HG02678 (cell line): ENCODE measurements at regions not wholly inside any gene's neighbourhood (a gene's known extent, or its start where the extent isn't known, plus 50 kb on each side); places are given as distances from the start of the nearest gene placed in this dataset.

ENCODE experiments used
- ATAC-seq: cut with Tn5 transposase; IDR thresholded peaks from one replicate; pipeline ENCODE4 v1.9.1; 2021; ENCODE audit warnings: mild to moderate bottlenecking, moderate library complexity; ENCODE audit not compliant: unreplicated experiment

DNA sequence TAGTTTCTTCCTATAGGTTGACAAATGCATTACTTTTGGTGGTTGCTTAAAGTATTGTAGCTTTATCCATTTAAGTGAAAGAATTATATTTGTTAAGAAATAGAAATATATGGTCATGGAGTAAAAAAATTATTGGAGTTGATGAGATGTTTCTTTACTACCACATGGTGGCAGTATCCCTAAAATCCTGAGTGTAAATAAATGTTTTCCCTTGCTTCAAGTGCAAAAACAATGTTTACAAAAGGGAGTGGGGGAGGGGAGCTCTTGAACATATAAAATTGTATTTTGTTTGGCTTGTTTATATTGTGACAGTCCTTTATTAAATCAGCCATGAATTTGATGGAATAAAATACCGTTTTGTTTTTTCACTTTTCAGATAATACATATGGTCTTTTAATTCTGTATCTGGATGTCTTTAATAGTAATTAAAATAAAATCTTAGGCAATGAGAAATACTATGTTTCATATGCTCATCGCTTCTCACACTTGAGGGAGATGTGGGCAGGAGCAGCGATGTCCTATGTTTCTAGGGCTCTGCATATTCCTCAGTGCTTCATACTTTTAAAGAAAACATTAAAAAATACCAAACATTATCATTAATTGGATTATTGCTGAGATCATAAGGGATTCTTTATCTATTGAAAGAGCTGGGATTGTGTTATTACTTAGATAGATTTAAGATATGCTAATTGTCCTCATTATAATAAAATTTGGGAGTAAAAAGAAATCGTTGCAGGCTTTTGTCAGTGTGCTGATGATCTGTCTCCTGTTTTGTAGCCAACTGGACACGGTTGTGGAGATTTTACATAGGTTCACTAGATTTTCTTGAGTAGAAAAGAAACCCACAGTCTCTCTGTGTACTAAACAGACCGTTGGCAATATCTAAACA, 349.7 kb downstream of the TUSC7 start:
- no peak for ATAC-seq

DNA sequence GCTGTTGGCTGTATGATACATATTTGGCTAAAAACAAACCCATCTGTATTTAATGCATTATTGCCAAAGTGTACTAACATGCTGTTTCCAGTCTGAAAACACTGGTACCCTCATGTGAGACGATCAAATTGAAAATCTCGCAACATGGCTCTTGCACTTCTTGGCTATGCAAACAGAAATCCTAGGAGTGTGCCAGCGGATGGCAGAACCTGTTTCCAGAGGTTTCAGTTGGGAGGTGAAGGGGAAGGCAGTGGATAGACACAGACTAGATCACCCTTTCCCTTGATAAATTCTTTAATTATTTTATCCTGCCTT, 350.3 kb downstream of the TUSC7 start:
- no peak for ATAC-seq

DNA sequence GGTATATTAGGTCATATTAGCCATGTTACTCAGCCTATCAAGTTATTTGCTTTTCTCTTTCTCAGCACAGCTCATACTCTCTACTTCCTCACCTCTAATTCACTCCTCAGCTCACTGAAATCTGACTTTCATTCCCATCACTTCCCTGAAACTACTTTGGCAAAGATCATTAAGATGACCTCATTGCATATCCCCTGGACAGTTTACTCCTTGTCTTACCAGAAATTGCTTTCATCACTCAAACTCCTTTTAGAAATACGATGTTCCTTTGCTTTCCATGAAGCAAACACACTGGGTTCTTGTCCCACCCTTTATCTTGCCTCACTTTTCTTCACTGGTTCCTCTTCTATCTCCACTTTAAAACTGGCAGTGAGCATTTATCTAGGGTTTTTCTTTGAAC, 354.4 kb downstream of the TUSC7 start:
- no peak for ATAC-seq

DNA sequence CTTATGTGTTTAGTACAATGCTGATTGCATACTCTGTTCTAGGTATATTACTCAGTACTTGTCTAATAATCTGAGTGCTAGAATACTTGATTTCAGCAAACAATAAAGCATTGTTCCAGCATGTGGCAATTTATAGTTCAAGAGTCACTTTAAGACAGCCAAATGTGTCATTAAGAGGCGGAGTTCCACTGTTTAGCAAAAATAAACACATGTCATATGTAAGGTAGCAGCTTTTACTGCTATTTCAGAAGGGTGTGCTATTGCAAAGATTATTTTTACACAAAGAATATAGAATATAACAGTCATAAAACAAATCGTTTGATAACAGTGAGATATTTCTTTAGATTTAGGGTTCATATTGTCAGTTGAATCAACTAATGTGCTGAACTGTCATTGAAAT, 358.7 kb downstream of the TUSC7 start:
- no peak for ATAC-seq

DNA sequence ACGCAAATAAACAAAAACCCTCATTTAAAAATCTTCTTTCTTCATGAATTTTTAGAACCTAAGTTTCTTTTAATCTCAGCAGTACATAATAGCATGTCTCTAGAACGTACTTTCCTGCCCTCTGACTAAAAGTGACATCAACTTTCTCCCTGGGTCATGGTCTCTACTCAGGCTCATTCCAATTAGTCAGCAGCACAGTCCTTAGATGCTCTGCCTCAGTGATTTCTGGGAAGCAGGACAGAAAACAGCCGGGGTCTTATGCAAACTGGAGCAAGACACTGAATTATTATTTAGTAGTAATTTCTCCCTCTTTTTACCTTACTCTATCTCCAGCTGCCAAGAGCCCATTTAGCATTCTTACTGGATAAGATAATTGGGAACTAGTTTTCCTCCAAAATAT, 365.2 kb downstream of the TUSC7 start:
- no peak for ATAC-seq

DNA sequence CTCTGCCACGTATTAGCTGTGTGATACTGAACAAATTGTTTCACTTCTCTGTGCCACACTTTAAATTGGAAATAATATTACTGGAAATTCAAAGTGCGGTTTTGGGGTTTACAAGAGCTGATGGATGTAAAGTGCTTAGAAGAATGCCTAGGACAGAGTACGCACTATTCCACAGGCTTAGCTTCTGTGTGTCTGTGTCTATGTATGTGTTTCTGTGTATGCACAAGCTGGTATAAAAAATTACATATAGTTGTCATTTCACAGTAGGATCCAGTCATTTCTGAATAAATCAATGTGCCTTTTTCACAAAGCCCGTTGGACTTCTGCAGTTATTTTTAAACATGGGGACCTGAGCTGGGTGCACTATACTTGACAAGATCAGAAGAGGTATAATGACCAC, 370.4 kb downstream of the TUSC7 start:
- ATAC-seq, result no peak

DNA sequence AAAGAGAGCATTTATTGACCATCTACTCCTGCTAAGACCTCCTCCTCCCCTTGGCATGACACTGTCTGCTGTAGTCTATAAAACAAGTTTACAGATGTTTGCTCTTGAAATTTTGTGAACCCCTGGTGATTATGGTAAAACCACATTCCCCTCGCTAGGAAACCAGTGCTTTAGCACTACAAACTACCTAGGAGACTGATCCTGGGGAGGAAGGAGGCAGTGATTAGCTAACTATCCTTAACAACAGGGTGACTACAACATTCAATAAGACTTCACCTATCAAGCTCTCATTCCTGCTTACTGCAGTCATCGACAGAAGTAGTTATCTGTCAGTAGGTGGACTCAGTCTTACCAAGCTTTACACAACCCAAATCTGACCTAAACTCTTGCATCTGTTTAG, 371.3 kb downstream of the TUSC7 start:
- no peak for ATAC-seq

DNA sequence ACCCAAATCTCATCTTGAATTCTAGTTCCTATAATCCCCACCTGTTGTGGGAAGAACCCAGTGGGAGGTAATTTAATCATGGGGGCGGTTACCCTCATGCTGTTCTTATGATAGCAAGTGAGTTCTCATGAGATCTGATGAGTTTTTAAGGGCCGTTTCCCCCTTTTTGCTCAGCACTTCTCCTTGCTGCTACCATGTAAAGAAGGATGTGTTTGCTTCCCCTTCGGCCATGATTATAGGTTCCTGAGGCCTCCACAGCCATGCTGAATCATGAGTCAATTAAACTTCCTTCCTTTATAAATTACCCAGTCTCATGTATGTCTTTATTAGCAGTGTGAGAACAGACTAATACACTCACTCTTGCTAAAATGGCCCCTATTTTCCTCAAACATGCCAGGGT, 374.7 kb downstream of the TUSC7 start:
- ATAC-seq, result no peak

DNA sequence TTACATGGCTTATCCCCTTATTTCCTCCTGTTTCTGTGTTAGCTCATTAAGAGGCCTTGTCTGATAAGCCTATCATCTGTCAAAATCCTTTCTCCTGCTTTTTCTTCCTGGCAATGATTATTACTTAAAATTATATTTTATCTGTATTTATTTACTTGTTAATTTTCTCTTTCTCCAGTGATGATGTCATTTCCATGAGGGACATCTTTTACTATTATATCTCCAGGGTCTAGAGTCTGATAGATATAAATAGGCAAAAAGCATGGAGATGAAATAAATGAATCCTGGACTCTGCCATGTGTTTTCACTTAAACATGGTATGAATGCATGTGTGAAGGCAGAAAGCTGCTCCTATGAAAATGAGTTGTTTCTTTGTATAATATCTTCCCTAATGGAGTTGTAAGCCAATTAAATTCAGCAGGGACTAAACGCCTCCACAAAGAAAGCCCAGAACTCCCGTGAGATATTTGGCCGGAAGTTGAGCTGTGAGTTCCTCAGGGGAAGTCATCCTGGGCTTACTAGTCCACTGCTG, 375.2 kb downstream of the TUSC7 start:
- ATAC-seq, result no peak

DNA sequence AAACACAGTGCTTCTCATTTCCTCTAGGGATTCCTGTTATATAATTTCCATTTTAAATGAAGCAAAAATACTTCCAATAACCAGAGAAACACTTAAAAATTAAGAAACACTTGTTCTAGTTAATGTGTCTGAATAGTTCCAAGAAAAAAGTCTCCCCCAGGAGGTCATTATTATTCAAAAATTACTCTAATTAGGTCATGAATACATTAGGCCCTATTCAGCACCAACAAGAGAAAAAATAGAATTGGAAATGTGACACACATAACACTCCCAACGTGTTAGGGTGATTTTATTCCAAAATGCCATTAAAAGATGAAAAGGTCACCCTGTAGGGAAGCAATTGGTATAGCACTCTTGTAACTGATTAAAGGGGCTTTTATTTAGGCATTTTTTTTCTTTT, 382.1 kb downstream of the TUSC7 start:
- no peak for ATAC-seq

DNA sequence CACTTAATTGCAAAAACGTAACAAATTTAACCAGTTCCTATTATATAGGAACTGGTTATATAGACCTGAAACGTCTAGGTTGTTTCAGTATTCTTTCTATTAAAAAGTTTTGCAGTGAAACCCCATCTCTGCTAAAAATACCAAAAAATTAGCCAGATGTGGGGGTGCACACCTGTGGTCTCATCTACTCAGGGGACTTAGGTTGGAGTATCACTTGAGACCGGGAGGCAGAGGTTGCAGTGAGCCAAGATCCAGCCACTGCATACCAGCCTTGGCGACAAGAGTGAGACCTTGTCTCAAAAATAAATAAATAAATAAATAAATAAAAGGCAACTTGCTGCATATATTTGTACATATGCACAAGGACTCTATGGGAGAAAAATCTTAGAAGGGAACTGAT, 387.0 kb downstream of the TUSC7 start:
- ATAC-seq, result no peak

DNA sequence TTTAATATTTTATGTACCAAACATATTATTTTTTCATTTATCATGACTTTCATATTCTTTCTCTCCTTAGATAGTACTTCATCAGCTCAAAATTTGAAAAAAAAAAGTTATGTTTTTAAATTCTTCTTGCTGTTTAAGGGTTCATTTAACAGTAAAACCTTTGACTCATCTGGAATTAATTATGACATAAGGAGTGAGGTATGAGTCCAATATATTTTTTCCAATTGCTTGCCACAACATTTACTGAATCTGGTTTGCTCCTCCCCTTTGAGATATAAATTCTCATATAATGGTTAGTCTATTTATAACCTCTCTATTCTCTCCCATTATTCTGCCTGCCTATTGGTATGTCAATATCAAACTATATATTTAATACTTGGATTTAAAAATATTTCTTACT, 387.8 kb downstream of the TUSC7 start:
- no peak for ATAC-seq

DNA sequence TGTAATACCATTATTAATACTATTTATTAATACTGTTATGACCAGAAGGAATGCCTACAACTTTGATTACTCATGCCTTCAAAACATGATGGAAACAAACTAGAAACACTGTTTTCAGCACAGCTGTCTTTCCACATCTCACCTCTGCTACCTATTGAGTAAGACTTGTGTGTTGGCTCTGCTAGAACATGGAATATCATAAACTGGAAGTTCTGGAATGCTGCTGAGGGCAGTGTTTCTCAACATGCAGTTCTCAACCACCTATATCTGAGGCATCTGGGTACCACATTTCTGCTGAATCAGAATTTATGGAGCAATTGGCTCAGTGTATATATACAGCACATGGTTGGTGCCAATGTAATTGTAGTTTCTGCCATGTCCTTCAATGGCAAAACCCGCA, 392.1 kb downstream of the TUSC7 start:
- ATAC-seq, result no peak

DNA sequence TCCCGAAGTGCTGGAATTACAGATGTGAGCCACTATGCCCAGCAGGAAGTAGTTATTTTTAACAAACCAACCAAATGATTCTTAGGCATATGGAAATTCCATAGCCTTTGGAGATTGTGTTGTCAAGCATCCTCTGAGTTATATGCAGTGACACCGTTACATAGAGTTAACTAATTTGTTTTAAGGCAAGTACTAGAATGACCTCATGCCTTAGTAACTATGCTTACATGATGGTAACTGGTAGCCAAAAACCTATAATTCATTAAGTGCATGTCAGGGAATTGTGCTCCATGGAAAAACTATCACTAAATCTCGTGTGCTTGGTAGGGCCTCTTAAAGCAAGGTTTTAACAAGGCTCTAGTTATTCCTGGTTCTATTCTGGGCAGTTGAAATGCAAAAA, 392.8 kb downstream of the TUSC7 start:
- ATAC-seq, result no peak

DNA sequence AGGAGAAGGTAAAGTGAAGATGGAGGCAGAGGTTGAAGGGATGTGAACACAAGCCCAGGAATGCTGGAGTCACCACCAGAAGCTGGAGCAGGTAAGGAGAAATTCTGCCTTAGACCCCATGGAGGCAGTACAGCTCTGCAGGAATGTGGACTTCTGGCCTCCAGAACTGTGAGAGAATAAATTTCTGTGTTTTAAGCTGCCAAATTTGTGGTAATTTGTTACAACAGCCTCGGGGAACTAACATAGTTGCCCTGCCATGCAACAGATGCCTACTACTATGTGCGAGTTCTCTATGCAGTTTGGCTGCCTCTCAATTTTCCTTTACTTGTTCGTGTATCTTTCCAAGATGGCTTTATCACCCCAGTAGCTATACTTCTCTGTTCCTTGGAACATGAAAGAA, 394.1 kb downstream of the TUSC7 start:
- no peak for ATAC-seq

DNA sequence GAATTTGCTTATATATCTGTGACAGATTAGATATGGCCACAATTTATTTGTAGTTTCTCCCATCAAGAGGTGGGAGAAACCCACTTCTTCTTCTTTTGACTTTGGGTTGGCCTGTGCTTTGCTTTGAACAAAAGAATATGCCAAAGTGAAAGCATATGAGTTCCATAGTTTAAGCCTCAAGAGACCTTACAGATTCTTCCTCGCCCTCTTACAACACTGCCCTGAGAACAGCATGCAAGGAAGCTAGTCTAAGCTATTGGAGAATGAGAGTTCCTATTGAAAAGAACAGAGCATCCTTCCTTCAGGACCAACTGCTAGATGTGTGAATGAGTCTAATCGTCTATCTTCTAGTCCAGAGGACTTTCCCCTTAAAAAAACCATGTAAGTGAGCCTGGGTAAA, 394.8 kb downstream of the TUSC7 start:
- no peak for ATAC-seq

DNA sequence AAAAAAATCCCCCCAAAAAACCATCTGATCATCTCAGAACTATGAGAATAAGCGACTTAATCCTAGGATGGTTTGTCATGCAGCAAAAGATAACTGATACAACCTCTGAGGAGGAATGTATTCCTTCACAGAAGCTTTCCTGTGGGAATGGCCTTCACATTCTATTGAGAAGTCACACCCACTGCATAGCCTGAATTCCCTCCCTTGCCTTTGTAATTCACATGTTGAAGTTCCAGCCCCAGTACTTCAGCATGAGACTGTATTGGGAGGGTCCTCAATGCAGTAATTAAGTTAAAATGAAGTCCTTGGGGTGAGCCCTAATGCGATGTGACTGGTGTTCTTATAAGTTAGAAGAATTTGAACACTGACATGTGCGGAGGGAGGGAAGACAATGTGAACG, 395.2 kb downstream of the TUSC7 start:
- no peak for ATAC-seq

DNA sequence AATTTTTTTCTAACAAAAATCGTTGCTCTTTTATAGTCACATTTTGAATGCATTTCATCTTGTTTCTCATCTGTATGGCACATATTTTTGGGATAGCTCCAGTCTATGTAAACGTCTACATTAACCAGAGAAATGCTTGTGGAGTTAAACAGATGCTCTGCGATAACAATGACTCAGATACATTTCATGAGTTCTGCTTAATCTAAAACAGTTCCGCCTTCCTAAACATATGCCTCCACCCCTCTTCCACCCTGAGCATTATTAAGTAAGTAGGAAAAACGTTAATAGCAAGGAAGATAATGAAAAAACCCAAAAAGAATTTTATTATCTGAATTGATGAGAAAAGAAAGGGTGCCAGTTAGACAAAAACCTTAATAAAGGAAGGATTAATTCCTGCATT, 396.1 kb downstream of the TUSC7 start:
- ATAC-seq, result no peak

DNA sequence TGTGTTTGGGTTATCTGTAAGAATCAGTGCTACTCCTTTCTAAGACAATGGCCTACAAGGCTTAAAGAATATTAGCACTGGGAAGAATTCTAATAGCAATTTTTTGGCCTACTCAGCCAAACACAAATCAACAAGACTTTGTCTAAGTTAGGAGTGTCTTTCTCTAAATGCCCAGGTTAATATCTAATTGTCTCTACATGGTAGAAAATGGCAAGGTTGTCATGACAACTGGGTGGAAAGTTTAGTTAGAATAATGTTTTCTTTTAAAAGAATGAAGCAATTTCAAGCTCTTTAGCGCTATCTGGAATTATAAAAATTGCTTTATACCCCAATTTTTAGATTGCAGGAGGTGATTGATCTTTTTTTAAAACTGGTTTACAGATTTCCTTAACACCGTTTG, 396.8 kb downstream of the TUSC7 start:
- ATAC-seq, result no peak

DNA sequence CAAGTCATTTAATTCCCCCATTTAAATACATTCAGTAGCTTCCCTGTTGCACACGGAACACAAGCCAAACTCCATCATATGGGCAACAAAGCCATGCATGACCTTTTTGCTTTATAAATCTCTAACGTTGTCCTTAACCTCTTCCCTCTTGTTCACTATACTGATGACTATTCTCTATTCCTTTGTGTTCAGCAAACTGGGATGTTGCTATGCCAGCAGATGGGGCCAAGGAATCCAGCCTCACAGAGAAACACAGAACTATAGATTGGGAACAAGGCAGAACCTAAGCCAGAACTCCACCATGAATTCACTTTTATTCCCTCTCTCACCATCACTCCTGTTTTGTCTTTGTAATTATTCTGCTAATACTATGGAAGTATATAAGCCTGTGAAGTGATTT, 398.4 kb downstream of the TUSC7 start:
- ATAC-seq, result no peak

DNA sequence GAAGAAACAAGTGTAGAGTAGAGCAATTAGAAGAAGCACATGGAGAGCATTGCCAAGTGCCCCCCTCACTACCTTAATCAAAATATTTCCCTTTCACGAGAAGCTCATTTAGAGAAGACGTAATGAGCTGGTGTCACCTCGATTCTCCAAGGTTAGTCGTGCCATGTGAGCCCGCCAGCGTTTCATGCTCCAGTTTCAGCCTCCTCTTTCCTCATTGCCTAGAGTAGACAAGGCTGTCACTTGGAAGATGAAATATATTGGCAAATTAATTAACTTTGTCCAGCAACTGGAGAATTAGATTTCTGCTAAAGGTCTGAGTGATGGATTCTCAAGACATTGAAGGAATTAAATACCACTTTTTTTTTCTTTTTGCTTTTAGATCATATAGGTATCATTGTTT, 399.6 kb downstream of the TUSC7 start:
- ATAC-seq, result no peak

DNA sequence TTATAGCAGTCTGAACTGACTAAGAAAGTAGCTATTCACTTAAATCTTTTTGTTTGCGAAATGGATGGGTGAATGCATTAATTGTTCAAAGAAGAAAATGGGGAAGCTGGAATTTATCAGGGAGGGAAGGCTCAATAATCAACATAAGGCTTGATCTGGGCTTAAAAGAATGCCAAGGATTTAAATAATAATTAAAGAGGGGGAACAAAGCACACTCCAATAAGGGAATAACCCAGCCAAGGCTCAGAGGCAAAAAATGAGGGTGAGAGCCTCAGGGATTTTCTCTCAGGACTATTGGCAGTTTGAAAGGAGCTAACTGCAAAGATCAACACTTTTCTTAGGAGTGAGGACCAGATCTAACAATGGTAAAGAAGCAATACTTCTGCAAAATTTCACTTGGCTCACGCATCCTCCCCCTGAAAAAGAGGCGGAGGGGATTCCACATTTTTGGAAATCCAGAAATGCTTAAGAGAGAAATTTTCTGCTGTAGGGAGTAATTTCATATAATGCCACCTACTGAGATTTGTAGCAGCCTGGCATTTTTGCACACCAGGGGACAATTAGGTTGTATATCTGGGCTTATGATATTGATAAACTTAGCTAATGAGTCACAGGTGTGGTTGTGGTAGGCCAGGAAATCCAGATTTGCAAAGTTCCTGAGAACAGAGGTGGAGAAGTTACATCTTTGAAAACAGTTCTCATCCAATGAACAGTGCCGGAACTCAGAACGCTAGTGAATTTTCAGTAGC, 405.1 kb downstream of the TUSC7 start:
- no peak for ATAC-seq
